22Rv1 (cell line): ENCODE measurements at regions not wholly inside any gene's neighbourhood (a gene's known extent, or its start where the extent isn't known, plus 50 kb on each side); places are given as distances from the start of the nearest gene placed in this dataset.

Source experiments
- H3K27ac ChIP-seq: fragments of 450-650 bp; 2 replicates; pipeline ENCODE4 v1.5.1; 2017
- CTCF ChIP-seq: fragments of 450-650 bp; IDR thresholded peaks from 2 replicates; pipeline ENCODE4 v1.5.1; 2017; ENCODE audit warnings: mild to moderate bottlenecking
- ZFX ChIP-seq: fragments of 450-650 bp; IDR thresholded peaks from 2 replicates; pipeline ENCODE4 v1.6.1; 2017; ENCODE audit warnings: antibody characterized with exemption, borderline replicate concordance

DNA sequence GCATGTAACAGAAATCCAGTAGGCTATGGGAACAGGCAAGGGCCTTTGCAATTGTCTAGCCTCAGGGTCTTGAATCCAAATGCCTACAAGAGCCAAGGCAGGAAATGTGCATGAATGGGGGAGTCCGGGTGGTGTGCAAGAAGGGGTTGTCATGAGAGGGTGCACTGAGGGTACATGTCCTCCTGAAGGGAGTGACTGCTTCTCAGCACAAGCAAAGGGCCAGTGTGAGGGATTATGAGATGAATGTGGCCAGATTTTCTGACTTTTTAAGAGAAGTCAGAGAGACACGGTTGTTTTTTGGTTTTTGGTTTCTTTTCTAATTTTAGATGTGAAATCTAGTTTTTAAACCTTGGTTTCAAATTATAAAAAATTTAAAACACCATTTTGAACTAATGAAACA, 76.5 kb upstream of the LSM6 start:
- TF ChIP-seq CTCF (no peak), ZFX (no peak)
- no peak overlapping the region for H3K27ac ChIP-seq

DNA sequence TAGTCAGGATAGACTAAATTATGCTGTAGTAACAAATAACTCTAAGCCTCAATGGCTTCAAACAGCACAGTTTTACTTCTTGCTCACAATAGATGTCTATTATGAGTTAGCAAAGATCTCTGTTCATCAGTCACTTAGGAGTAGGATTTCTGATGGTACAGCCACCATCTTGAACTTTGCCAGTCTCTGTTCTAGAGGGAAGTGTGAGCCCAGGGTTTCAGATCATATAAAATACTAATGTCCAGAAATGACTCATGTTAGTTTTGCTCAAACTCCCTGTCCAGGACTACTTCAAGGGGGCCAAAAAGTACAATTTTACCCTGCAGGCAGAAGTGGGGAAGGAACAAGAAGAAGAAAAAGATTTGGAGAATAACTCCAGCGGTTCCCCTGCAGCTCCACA, 77.1 kb upstream of the LSM6 start:
- no peak overlapping the region for H3K27ac ChIP-seq
- no peak for TF ChIP-seq ZFX
- no peak for TF ChIP-seq CTCF

GRCh38 chr4:146096371-146096770, 79.1 kb upstream of the LSM6 start:
- H3K27ac ChIP-seq, result no peak overlapping the region
- no peak for TF ChIP-seq ZFX
- no peak for TF ChIP-seq CTCF

DNA sequence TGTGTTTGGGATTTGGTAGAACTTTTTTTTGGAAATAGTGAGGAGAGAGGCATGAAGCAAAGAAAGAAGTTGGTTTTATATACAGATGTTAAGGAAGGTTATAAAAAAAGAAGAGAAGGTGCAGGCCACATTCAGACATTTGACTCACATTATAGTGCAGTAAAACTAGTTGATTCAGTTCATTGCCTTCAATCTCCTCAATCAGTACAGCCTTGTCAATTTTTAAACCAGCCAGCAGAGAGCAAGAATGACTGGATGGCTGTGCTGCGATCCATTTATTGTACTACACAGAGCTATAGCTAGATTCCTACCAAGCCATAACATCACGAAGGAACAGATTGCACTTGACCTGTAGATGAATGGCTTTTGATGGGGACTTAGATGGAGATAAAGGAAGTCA, 79.7 kb upstream of the LSM6 start:
- TF ChIP-seq CTCF (no peak), ZFX (no peak)
- no peak overlapping the region for H3K27ac ChIP-seq

DNA sequence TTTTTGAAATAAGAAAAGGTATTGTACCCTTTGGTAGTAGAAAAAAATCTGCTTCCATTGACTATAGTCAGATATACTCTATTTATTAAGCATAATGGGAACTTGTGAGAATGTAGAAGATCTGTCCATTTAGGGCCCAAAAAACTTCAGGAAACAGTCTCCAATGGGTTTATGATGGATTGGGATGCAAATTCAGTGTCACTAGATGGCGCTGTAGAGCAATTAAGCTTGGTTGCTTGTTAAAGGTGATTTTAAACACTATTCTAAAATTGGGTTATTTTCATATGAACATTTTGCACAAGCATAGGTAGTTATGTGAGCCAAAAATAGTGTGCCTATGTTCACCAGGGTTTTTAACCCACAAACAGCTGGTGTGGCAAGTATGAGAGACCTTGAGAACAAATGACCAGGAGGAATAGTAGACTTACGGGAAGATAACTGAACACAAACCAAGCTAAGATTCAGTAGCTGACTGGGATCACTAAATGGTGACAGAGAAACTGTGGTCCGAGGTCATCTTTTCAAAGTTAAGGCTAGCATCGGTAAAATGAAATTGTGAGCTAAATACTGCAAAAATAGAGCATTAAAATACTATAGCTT, 80.3 kb upstream of the LSM6 start:
- no peak overlapping the region for H3K27ac ChIP-seq
- TF ChIP-seq ZFX (no peak), CTCF (peak; percentile 87)

GRCh38 chr4:146088690-146089089, 86.8 kb upstream of the LSM6 start:
- no peak for TF ChIP-seq ZFX
- TF ChIP-seq CTCF, result no peak

DNA sequence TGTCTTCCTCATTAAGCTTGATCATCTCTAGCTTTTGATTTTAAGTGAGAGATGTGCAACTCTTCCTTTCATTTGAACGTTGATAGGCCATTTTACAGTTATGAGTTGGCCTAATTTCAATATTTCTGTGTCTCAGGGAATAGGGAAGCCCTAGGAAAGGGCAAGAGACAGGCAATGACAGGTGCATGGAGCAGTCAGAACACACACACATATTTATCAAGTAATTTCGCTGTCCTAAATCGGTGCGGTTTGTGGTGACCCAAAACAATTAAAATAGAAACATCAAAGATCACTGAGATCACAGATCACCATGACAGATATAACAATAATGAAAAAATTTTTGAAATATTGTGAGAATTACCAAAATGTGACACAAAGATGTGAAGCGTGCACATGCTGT, 87.7 kb upstream of the LSM6 start:
- TF ChIP-seq ZFX, result no peak
- no peak for TF ChIP-seq CTCF
- H3K27ac ChIP-seq, result no peak overlapping the region

More at GRCh38 chr4:146088690-146089089, 86.8 kb upstream of the LSM6 start:
- no peak overlapping the region for H3K27ac ChIP-seq
